GM23338 (cell line): ENCODE measurements at regions not wholly inside any gene's neighbourhood (a gene's known extent, or its start where the extent isn't known, plus 50 kb on each side); places are given as distances from the start of the nearest gene placed in this dataset.
A peak's percentile ranks its signal among the peaks of the same experiment; 100 is the strongest.

ENCODE experiments used
- ATAC-seq: fragments of 200-7000 bp; cut with Tn5 transposase; 3 replicates; pipeline ENCODE4 v1.9.1; 2020
- DNase-seq: peaks from one replicate; pipeline ENCODE4 v3.0.0-alpha.2; 2015; ENCODE audit warnings: low spot score
- H2AFZ ChIP-seq: fragments of 200-600 bp; sonication (generic); 2 replicates; pipeline ENCODE4 v1.8.0; 2016; ENCODE audit warnings: antibody characterized with exemption, mild to moderate bottlenecking, moderate library complexity
- H3F3A ChIP-seq: fragments of 200-600 bp; sonication (generic); replicated peaks from 2 replicates; pipeline ENCODE4 v1.8.0; 2017; ENCODE audit warnings: antibody characterized with exemption, mixed run types, low read depth
- H3K27ac ChIP-seq: fragments of 200-600 bp; sonication (generic); 2 replicates; pipeline ENCODE4 v1.6.1; 2016; ENCODE audit warnings: low read depth
- H3K27me3 ChIP-seq: fragments of 200-600 bp; sonication (generic); 2 replicates; pipeline ENCODE4 v1.8.0; 2016; ENCODE audit warnings: mild to moderate bottlenecking, mixed run types, moderate library complexity; ENCODE audit not compliant: insufficient read depth
- H3K36me3 ChIP-seq: fragments of 200-600 bp; sonication (generic); 2 replicates; pipeline ENCODE4 v1.8.0; 2016; ENCODE audit warnings: mild to moderate bottlenecking; ENCODE audit not compliant: insufficient read depth
- H3K4me1 ChIP-seq: fragments of 200-600 bp; sonication (generic); 2 replicates; pipeline ENCODE4 v1.8.0; 2016; ENCODE audit warnings: mild to moderate bottlenecking, moderate library complexity; ENCODE audit not compliant: insufficient read depth
- H3K4me2 ChIP-seq: fragments of 200-600 bp; sonication (generic); 2 replicates; pipeline ENCODE4 v1.7.1; 2017; ENCODE audit warnings: mixed run types
- H3K4me3 ChIP-seq: fragments of 200-600 bp; sonication (generic); 2 replicates; pipeline ENCODE4 v1.6.1; 2016; ENCODE audit warnings: mixed run types
- H3K79me2 ChIP-seq: fragments of 200-600 bp; sonication (generic); replicated peaks from 2 replicates; pipeline ENCODE4 v1.8.0; 2017; ENCODE audit warnings: mild to moderate bottlenecking; ENCODE audit not compliant: insufficient read depth
- H3K9me2 ChIP-seq: fragments of 200-600 bp; sonication (generic); 2 replicates; pipeline ENCODE4 v1.8.0; 2017; ENCODE audit not compliant: insufficient read depth
- H4K20me1 ChIP-seq: fragments of 200-600 bp; sonication (generic); replicated peaks from 2 replicates; pipeline ENCODE4 v1.8.0; 2017; ENCODE audit warnings: mild to moderate bottlenecking; ENCODE audit not compliant: insufficient read depth
- H3K27ac Mint-ChIP-seq: 2 replicates; pipeline ENCODE4 v1.8.0; 2020; ENCODE audit warnings: inconsistent platforms, mild to moderate bottlenecking, moderate library complexity, mixed read lengths
- H3K27me3 Mint-ChIP-seq: 3 replicates; pipeline ENCODE4 v1.8.0; 2022; ENCODE audit warnings: low read depth, mild to moderate bottlenecking, moderate library complexity, mixed read lengths, inconsistent platforms; ENCODE audit not compliant: insufficient read depth, poor library complexity
- H3K36me3 Mint-ChIP-seq: 3 replicates; pipeline ENCODE4 v1.8.0; 2021; ENCODE audit warnings: low read depth, mild to moderate bottlenecking, inconsistent platforms, moderate library complexity, mixed read lengths
- H3K4me1 Mint-ChIP-seq: 3 replicates; pipeline ENCODE4 v1.8.0; 2020; ENCODE audit warnings: mild to moderate bottlenecking, inconsistent platforms, mixed read lengths
- H3K4me3 Mint-ChIP-seq: 3 replicates; pipeline ENCODE4 v1.8.0; 2021; ENCODE audit warnings: moderate library complexity, mild to moderate bottlenecking, inconsistent platforms, mixed read lengths
- H3K9me3 Mint-ChIP-seq: 3 replicates; pipeline ENCODE4 v1.8.0; 2020; ENCODE audit warnings: moderate library complexity, mild to moderate bottlenecking, inconsistent platforms, mixed read lengths
- CREB1 ChIP-seq: fragments of 250-450 bp; sonication (Bioruptor Pico); IDR thresholded peaks from 2 replicates; pipeline ENCODE4 v1.5.0; 2020; ENCODE audit warnings: low read depth, mild to moderate bottlenecking, moderate library complexity
- EZH2 ChIP-seq: fragments of 200-600 bp; sonication (generic); IDR thresholded peaks from one replicate; pipeline ENCODE4 v1.8.0; 2017; ENCODE audit warnings: antibody characterized with exemption, mild to moderate bottlenecking, low read depth; ENCODE audit not compliant: unreplicated experiment
- EZH2phosphoT487 ChIP-seq: fragments of 200-600 bp; sonication (generic); IDR thresholded peaks from one replicate; pipeline ENCODE4 v1.8.1; 2018; ENCODE audit warnings: antibody characterized with exemption; ENCODE audit not compliant: unreplicated experiment
- JUNB ChIP-seq: IDR thresholded peaks from one replicate; pipeline ENCODE4 v1.6.1; 2016; ENCODE audit warnings: antibody characterized with exemption; ENCODE audit not compliant: unreplicated experiment
- NANOG ChIP-seq: IDR thresholded peaks from 2 replicates; pipeline ENCODE4 v1.6.1; 2016; ENCODE audit warnings: antibody characterized with exemption, borderline replicate concordance
- POLR2AphosphoS5 ChIP-seq: IDR thresholded peaks from 2 replicates; pipeline ENCODE4 v1.6.1; 2016; ENCODE audit warnings: antibody characterized with exemption, low read depth
- STAT1 ChIP-seq: IDR thresholded peaks from one replicate; pipeline ENCODE4 v1.6.1; 2016; ENCODE audit warnings: antibody characterized with exemption; ENCODE audit not compliant: unreplicated experiment
- ZNF114 ChIP-seq: fragments of 250-450 bp; sonication (Bioruptor Pico); IDR thresholded peaks from 2 replicates; pipeline ENCODE4 v1.5.0; 2020; ENCODE audit warnings: mild to moderate bottlenecking, moderate library complexity
- ZNF331 ChIP-seq: fragments of 250-450 bp; sonication (Bioruptor Pico); IDR thresholded peaks from 2 replicates; pipeline ENCODE4 v1.5.0; 2020; ENCODE audit warnings: low read depth, mild to moderate bottlenecking, moderate library complexity
- TF ChIP-seq, protein P1 (sequence below): fragments of 250-450 bp; sonication (Bioruptor Pico); IDR thresholded peaks from 2 replicates; pipeline ENCODE4 v1.5.0; 2020; ENCODE audit warnings: mild to moderate bottlenecking, moderate library complexity
- TF ChIP-seq, protein P2 (sequence below): IDR thresholded peaks from one replicate; pipeline ENCODE4 v1.6.1; 2018; ENCODE audit warnings: antibody characterized with exemption; ENCODE audit not compliant: unreplicated experiment
- TF ChIP-seq, protein P3 (sequence below), 2 experiments: fragments of 200-600 bp in 1 of 2; sonication (generic) in 1 of 2; conservative IDR thresholded peaks; 2 replicates each; pipeline versions ENCODE4 v1.5.1 to v1.6.1; 2016 to 2017; ENCODE audit warnings: antibody characterized with exemption in 2 of 2, low read depth in 2 of 2, mild to moderate bottlenecking in 2 of 2, moderate library complexity in 1 of 2
- TF ChIP-seq, protein P4 (sequence below): IDR thresholded peaks from 2 replicates; pipeline ENCODE4 v1.6.1; 2016; ENCODE audit warnings: antibody characterized with exemption

DNA sequence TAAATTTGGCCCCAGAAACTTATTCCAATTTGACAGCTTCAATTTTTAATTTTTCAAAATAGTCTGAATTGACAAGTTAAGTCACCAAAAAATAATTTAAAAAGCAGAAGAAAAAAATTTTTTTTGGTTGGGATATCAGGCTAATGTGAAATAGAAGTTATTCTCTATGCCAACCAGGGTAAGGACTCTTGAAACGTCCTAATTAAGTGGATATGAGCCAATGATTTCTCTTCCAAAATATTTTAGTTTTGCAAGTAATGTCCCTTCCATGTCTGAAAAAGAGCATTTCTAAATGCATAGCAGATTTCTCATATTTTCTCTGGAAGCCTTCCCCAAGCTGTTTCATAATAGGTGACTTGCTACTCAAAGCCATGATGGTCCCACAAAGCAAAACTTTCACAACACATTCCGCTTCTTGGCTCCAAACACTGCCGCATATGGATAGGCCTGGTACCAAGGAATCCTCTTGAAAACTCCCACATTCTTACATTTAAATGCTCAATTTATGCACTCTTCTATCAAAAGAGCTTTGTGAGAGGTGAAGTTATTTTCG is 65.1 kb downstream of the SIX6 start:
- H3K36me3 ChIP-seq, result no peaks in the 10 kb centered on the region
- H3K9me2 ChIP-seq, result no peaks in the 10 kb centered on the region
- no peak overlapping the region for H3K27ac ChIP-seq
- Mint-ChIP-seq H3K27ac (no peak overlapping the region), H3K4me3 (no peak overlapping the region), H3K9me3 (no peaks in the 10 kb centered on the region), H3K4me1 (peaks cover 6% of the 10 kb centered on the region; the same call in 2 of the 3 replicates), H3K27me3 (no peaks in the 10 kb centered on the region), H3K36me3 (no peaks in the 10 kb centered on the region)
- H3K4me3 ChIP-seq, result no peak overlapping the region
- DNase-seq (peak; percentile 36), ATAC-seq (no peak; the same call in 1 of the 3 replicates)
- H4K20me1 ChIP-seq, result no peaks in the 10 kb centered on the region
- H3K79me2 ChIP-seq, result no peaks in the 10 kb centered on the region
- no peaks in the 10 kb centered on the region for H3K27me3 ChIP-seq
- H3F3A ChIP-seq, result no peaks in the 10 kb centered on the region
- TF ChIP-seq EZH2 (no peak), ZNF114 (CRISPR knock-in tag) (no peak), STAT1 (no peak), ZNF331 (CRISPR knock-in tag) (no peak), POLR2AphosphoS5 (no peak), EZH2phosphoT487 (no peak), JUNB (no peak), NANOG (no peak), CREB1 (CRISPR knock-in tag) (no peak)
- TF ChIP-seq, protein P1, sequence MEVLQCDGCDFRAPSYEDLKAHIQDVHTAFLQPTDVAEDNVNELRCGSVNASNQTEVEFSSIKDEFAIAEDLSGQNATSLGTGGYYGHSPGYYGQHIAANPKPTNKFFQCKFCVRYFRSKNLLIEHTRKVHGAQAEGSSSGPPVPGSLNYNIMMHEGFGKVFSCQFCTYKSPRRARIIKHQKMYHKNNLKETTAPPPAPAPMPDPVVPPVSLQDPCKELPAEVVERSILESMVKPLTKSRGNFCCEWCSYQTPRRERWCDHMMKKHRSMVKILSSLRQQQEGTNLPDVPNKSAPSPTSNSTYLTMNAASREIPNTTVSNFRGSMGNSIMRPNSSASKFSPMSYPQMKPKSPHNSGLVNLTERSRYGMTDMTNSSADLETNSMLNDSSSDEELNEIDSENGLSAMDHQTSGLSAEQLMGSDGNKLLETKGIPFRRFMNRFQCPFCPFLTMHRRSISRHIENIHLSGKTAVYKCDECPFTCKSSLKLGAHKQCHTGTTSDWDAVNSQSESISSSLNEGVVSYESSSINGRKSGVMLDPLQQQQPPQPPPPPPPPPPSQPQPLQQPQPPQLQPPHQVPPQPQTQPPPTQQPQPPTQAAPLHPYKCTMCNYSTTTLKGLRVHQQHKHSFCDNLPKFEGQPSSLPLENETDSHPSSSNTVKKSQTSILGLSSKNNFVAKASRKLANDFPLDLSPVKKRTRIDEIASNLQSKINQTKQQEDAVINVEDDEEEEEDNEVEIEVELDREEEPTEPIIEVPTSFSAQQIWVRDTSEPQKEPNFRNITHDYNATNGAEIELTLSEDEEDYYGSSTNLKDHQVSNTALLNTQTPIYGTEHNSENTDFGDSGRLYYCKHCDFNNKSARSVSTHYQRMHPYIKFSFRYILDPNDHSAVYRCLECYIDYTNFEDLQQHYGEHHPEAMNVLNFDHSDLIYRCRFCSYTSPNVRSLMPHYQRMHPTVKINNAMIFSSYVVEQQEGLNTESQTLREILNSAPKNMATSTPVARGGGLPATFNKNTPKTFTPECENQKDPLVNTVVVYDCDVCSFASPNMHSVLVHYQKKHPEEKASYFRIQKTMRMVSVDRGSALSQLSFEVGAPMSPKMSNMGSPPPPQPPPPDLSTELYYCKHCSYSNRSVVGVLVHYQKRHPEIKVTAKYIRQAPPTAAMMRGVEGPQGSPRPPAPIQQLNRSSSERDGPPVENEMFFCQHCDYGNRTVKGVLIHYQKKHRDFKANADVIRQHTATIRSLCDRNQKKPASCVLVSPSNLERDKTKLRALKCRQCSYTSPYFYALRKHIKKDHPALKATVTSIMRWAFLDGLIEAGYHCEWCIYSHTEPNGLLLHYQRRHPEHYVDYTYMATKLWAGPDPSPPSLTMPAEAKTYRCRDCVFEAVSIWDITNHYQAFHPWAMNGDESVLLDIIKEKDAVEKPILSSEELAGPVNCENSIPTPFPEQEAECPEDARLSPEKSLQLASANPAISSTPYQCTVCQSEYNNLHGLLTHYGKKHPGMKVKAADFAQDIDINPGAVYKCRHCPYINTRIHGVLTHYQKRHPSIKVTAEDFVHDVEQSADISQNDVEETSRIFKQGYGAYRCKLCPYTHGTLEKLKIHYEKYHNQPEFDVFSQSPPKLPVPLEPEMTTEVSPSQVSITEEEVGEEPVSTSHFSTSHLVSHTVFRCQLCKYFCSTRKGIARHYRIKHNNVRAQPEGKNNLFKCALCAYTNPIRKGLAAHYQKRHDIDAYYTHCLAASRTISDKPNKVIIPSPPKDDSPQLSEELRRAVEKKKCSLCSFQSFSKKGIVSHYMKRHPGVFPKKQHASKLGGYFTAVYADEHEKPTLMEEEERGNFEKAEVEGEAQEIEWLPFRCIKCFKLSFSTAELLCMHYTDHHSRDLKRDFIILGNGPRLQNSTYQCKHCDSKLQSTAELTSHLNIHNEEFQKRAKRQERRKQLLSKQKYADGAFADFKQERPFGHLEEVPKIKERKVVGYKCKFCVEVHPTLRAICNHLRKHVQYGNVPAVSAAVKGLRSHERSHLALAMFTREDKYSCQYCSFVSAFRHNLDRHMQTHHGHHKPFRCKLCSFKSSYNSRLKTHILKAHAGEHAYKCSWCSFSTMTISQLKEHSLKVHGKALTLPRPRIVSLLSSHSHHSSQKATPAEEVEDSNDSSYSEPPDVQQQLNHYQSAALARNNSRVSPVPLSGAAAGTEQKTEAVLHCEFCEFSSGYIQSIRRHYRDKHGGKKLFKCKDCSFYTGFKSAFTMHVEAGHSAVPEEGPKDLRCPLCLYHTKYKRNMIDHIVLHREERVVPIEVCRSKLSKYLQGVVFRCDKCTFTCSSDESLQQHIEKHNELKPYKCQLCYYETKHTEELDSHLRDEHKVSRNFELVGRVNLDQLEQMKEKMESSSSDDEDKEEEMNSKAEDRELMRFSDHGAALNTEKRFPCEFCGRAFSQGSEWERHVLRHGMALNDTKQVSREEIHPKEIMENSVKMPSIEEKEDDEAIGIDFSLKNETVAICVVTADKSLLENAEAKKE (CRISPR knock-in tag), result no peak
- TF ChIP-seq, protein P2, sequence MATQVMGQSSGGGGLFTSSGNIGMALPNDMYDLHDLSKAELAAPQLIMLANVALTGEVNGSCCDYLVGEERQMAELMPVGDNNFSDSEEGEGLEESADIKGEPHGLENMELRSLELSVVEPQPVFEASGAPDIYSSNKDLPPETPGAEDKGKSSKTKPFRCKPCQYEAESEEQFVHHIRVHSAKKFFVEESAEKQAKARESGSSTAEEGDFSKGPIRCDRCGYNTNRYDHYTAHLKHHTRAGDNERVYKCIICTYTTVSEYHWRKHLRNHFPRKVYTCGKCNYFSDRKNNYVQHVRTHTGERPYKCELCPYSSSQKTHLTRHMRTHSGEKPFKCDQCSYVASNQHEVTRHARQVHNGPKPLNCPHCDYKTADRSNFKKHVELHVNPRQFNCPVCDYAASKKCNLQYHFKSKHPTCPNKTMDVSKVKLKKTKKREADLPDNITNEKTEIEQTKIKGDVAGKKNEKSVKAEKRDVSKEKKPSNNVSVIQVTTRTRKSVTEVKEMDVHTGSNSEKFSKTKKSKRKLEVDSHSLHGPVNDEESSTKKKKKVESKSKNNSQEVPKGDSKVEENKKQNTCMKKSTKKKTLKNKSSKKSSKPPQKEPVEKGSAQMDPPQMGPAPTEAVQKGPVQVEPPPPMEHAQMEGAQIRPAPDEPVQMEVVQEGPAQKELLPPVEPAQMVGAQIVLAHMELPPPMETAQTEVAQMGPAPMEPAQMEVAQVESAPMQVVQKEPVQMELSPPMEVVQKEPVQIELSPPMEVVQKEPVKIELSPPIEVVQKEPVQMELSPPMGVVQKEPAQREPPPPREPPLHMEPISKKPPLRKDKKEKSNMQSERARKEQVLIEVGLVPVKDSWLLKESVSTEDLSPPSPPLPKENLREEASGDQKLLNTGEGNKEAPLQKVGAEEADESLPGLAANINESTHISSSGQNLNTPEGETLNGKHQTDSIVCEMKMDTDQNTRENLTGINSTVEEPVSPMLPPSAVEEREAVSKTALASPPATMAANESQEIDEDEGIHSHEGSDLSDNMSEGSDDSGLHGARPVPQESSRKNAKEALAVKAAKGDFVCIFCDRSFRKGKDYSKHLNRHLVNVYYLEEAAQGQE, result no peak
- TF ChIP-seq, protein P3, sequence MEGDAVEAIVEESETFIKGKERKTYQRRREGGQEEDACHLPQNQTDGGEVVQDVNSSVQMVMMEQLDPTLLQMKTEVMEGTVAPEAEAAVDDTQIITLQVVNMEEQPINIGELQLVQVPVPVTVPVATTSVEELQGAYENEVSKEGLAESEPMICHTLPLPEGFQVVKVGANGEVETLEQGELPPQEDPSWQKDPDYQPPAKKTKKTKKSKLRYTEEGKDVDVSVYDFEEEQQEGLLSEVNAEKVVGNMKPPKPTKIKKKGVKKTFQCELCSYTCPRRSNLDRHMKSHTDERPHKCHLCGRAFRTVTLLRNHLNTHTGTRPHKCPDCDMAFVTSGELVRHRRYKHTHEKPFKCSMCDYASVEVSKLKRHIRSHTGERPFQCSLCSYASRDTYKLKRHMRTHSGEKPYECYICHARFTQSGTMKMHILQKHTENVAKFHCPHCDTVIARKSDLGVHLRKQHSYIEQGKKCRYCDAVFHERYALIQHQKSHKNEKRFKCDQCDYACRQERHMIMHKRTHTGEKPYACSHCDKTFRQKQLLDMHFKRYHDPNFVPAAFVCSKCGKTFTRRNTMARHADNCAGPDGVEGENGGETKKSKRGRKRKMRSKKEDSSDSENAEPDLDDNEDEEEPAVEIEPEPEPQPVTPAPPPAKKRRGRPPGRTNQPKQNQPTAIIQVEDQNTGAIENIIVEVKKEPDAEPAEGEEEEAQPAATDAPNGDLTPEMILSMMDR (conservative IDR thresholded peaks at IDR 0.05; ENCODE audit: low read depth in 2 of 2), result no peak
- TF ChIP-seq, protein P4, sequence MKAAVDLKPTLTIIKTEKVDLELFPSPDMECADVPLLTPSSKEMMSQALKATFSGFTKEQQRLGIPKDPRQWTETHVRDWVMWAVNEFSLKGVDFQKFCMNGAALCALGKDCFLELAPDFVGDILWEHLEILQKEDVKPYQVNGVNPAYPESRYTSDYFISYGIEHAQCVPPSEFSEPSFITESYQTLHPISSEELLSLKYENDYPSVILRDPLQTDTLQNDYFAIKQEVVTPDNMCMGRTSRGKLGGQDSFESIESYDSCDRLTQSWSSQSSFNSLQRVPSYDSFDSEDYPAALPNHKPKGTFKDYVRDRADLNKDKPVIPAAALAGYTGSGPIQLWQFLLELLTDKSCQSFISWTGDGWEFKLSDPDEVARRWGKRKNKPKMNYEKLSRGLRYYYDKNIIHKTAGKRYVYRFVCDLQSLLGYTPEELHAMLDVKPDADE, result no peak
- H3K4me1 ChIP-seq, result no peaks in the 10 kb centered on the region
- H3K4me2 ChIP-seq, result no peak overlapping the region
- no peak overlapping the region for H2AFZ ChIP-seq
